ENCODE measurements at regions not wholly inside any gene's neighbourhood (a gene's known extent, or its start where the extent isn't known, plus 50 kb on each side); places are given as distances from the start of the nearest gene placed in this dataset.
"Not testable (repeated sequence)": the region's sequence is repeated elsewhere in the genome, so short reads cannot be mapped to it uniquely, and the experiment has no call there.

- H3K27ac ChIP-seq = no peak overlapping the region
- TF ChIP-seq CTCF (IDR thresholded peaks at IDR 0.05) = no peak
- TF ChIP-seq POLR2A (IDR thresholded peaks at IDR 0.05) = no peak
- H3K4me1 ChIP-seq = no peaks in the 10 kb centered on the region
- intact Hi-C loops (cut with DNase I; ENCODE audit: low total_unique reads) = no loop called here
- 62 to 70% methylated on average over 5 of the region's 5 CpGs for WGBS, 2 donors
- H3K4me3 ChIP-seq = no peak overlapping the region
- H3K36me3 ChIP-seq (ENCODE audit: low read depth, missing control alignments) = no peaks in the 10 kb centered on the region
- DNase-seq = peak; percentile 34
- no peaks in the 10 kb centered on the region for H3K9me3 ChIP-seq
- no peaks in the 10 kb centered on the region for H3K27me3 ChIP-seq
Observed at GRCh38 chr7:149662591-149663095, 110.7 kb downstream of the ZNF467 start.

- Histone ChIP-seq H3K4me3 (no peak overlapping the region), H3K36me3 (ENCODE audit: low read depth, missing control alignments) (no peaks in the 10 kb centered on the region), H3K27me3 (no peaks in the 10 kb centered on the region), H3K27ac (no peak overlapping the region), H3K9me3 (no peaks in the 10 kb centered on the region), H3K4me1 (no peaks in the 10 kb centered on the region)
- TF ChIP-seq POLR2A (IDR thresholded peaks at IDR 0.05) (no peak), CTCF (IDR thresholded peaks at IDR 0.05) (no peak)
- intact Hi-C loops (cut with DNase I; ENCODE audit: low total_unique reads) = no loop called here
- 59 to 67% methylated on average over 1 of the region's 1 CpG for WGBS, 2 donors
- DNase-seq = no peak
Observed at GRCh38 chr7:149655784-149656183, 117.6 kb downstream of the ZNF467 start.

GRCh38 chr7:149654588-149654987, 118.8 kb downstream of the ZNF467 start:
- Histone ChIP-seq H3K27ac (no peak overlapping the region), H3K27me3 (no peaks in the 10 kb centered on the region), H3K36me3 (ENCODE audit: low read depth, missing control alignments) (no peaks in the 10 kb centered on the region), H3K4me1 (no peaks in the 10 kb centered on the region), H3K9me3 (no peaks in the 10 kb centered on the region), H3K4me3 (no peak overlapping the region)
- no peak for TF ChIP-seq POLR2A (IDR thresholded peaks at IDR 0.05)
- WGBS, 2 donors = 77 to 78% methylated on average over 1 of the region's 1 CpG
- intact Hi-C loops (cut with DNase I; ENCODE audit: low total_unique reads) = no loop called here
- no peak for DNase-seq

- 73 to 78% methylated on average over 3 of the region's 3 CpGs for WGBS, 2 donors
- H3K4me1 ChIP-seq; H3K27me3 ChIP-seq; intact Hi-C loops (cut with DNase I; ENCODE audit: low total_unique reads); H3K27ac ChIP-seq; DNase-seq; H3K4me3 ChIP-seq; H3K36me3 ChIP-seq (ENCODE audit: low read depth, missing control alignments); H3K9me3 ChIP-seq: not testable (repeated sequence)
Observed at GRCh38 chr7:149650190-149650589, 123.2 kb downstream of the ZNF467 start.

GRCh38 chr7:149644754-149645153, 128.6 kb downstream of the ZNF467 start:
- DNase-seq = no peak
- intact Hi-C loops (cut with DNase I; ENCODE audit: low total_unique reads) = no loop called here
- no peak overlapping the region for H3K27ac ChIP-seq

More at GRCh38 chr7:149644754-149645153, 128.6 kb downstream of the ZNF467 start:
- Histone ChIP-seq H3K27me3 (no peaks in the 10 kb centered on the region), H3K9me3 (no peaks in the 10 kb centered on the region), H3K4me3 (no peak overlapping the region), H3K36me3 (ENCODE audit: low read depth, missing control alignments) (no peaks in the 10 kb centered on the region), H3K4me1 (no peaks in the 10 kb centered on the region)
- TF ChIP-seq CTCF (IDR thresholded peaks at IDR 0.05) (no peak), POLR2A (IDR thresholded peaks at IDR 0.05) (no peak)
- 79 to 85% methylated on average over 4 of the region's 4 CpGs for WGBS, 2 donors

Measured in testis (tissue), 2 donors.